Mesothelial cell of epicardium (in vitro differentiated cells): ENCODE measurements at regions not wholly inside any gene's neighbourhood (a gene's known extent, or its start where the extent isn't known, plus 50 kb on each side); places are given as distances from the start of the nearest gene placed in this dataset.
"Not testable (repeated sequence)": the region's sequence is repeated elsewhere in the genome, so short reads cannot be mapped to it uniquely, and the experiment has no call there.

ENCODE experiments used
- DNase-seq, 2 experiments: peaks; one replicate each; pipeline ENCODE4 v3.0.0; 2021; ENCODE audit warnings: low spot score in 2 of 2; ENCODE audit not compliant: unreplicated experiment in 2 of 2
- H3K27ac Mint-ChIP-seq: 2 replicates; pipeline ENCODE4 v1.8.0; 2021; ENCODE audit warnings: mixed read lengths
- H3K27me3 Mint-ChIP-seq: 2 replicates; pipeline ENCODE4 v1.8.0; 2021; ENCODE audit warnings: low read depth, mixed read lengths
- H3K36me3 Mint-ChIP-seq: 2 replicates; pipeline ENCODE4 v1.8.0; 2021; ENCODE audit warnings: mixed read lengths
- H3K4me1 Mint-ChIP-seq: 2 replicates; pipeline ENCODE4 v1.8.0; 2021; ENCODE audit warnings: mixed read lengths
- H3K4me3 Mint-ChIP-seq: 2 replicates; pipeline ENCODE4 v1.8.0; 2021; ENCODE audit warnings: mild to moderate bottlenecking, moderate library complexity, mixed read lengths
- H3K9me3 Mint-ChIP-seq: 2 replicates; pipeline ENCODE4 v1.8.0; 2021; ENCODE audit warnings: mixed read lengths
- CTCF ChIP-seq: fragments of 200-600 bp; sonication (generic); IDR thresholded peaks from one replicate; pipeline ENCODE4 v1.5.0; 2021; ENCODE audit warnings: antibody characterized with exemption; ENCODE audit not compliant: unreplicated experiment

- Mint-ChIP-seq H3K27me3 (no peaks in the 10 kb centered on the region), H3K36me3 (peaks cover 10% of the 10 kb centered on the region), H3K4me1 (no peaks in the 10 kb centered on the region), H3K27ac (no peak overlapping the region), H3K4me3 (no peak overlapping the region), H3K9me3 (no peaks in the 10 kb centered on the region)
- TF ChIP-seq CTCF: no peak
- DNase-seq: no peak
Observed at GRCh38 chr7:66564045-66564444, 64.6 kb upstream of the KCTD7 start.

- H3K9me3 Mint-ChIP-seq, H3K4me1 Mint-ChIP-seq, H3K4me3 Mint-ChIP-seq, DNase-seq, H3K27me3 Mint-ChIP-seq: not testable (repeated sequence)
- Mint-ChIP-seq H3K36me3 (peaks cover 38% of the 10 kb centered on the region), H3K27ac (peak overlapping the region; percentile 50)
Observed at GRCh38 chr7:66570179-66570578, 58.5 kb upstream of the KCTD7 start.

GRCh38 chr7:66571568-66571967 is 57.1 kb upstream of the KCTD7 start:
- Mint-ChIP-seq H3K4me1 (no peaks in the 10 kb centered on the region), H3K36me3 (peaks cover 42% of the 10 kb centered on the region), H3K9me3 (no peaks in the 10 kb centered on the region), H3K27ac (no peak overlapping the region), H3K27me3 (no peaks in the 10 kb centered on the region), H3K4me3 (no peak overlapping the region)
- no peak for DNase-seq
- TF ChIP-seq CTCF: no peak

- not testable (repeated sequence) for DNase-seq, H3K4me3 Mint-ChIP-seq, H3K4me1 Mint-ChIP-seq, H3K27me3 Mint-ChIP-seq, H3K9me3 Mint-ChIP-seq, H3K27ac Mint-ChIP-seq
- peaks cover 39% of the 10 kb centered on the region for H3K36me3 Mint-ChIP-seq
Observed at GRCh38 chr7:66573782-66574495, 54.7 kb upstream of the KCTD7 start.

GRCh38 chr7:66574768-66575167 is 53.9 kb upstream of the KCTD7 start:
- DNase-seq, H3K4me1 Mint-ChIP-seq, H3K9me3 Mint-ChIP-seq, H3K27me3 Mint-ChIP-seq, H3K4me3 Mint-ChIP-seq, H3K27ac Mint-ChIP-seq: not testable (repeated sequence)
- peaks cover 37% of the 10 kb centered on the region for H3K36me3 Mint-ChIP-seq

- Mint-ChIP-seq H3K27me3 (no peaks in the 10 kb centered on the region), H3K9me3 (no peaks in the 10 kb centered on the region), H3K27ac (no peak overlapping the region), H3K36me3 (peaks cover 34% of the 10 kb centered on the region), H3K4me3 (no peak overlapping the region), H3K4me1 (peaks cover 5% of the 10 kb centered on the region)
- DNase-seq: no peak
- no peak for TF ChIP-seq CTCF
Observed at GRCh38 chr7:66575398-66575797, 53.3 kb upstream of the KCTD7 start.

GRCh38 chr7:66576646-66577045 is 52.0 kb upstream of the KCTD7 start:
- H3K4me3 Mint-ChIP-seq: no peak overlapping the region
- no peaks in the 10 kb centered on the region for H3K9me3 Mint-ChIP-seq
- peaks cover 31% of the 10 kb centered on the region for H3K36me3 Mint-ChIP-seq
- no peak for TF ChIP-seq CTCF
- peaks cover 5% of the 10 kb centered on the region for H3K4me1 Mint-ChIP-seq
- H3K27me3 Mint-ChIP-seq: no peaks in the 10 kb centered on the region
- H3K27ac Mint-ChIP-seq: no peak overlapping the region
- no peak for DNase-seq
